Gastroesophageal sphincter (tissue), 4 donors: ENCODE measurements at regions not wholly inside any gene's neighbourhood (a gene's known extent, or its start where the extent isn't known, plus 50 kb on each side); places are given as distances from the start of the nearest gene placed in this dataset.

Experiments
- ATAC-seq: fragments of 150-250 bp; one replicate; pipeline ENCODE4 v1.9.1; 2016; ENCODE audit warnings: mild to moderate bottlenecking, moderate library complexity
- H3K27ac ChIP-seq, 4 donors: fragments of 200-600 bp; sonication (generic) in 3 of 4; 1 replicate in 3 of 4; 2 replicates in 1 of 4; pipeline ENCODE4 v1.5.1; 2016 to 2019
- H3K27me3 ChIP-seq: fragments of 200-600 bp; sonication (generic); one replicate; pipeline ENCODE4 v1.5.1; 2019
- H3K36me3 ChIP-seq, 2 donors: fragments of 200-600 bp; sonication (generic); one replicate each; pipeline ENCODE4 v1.5.1; 2019; ENCODE audit warnings: control low read depth in 1 of 2
- H3K4me1 ChIP-seq, 3 donors: fragments of 200-600 bp; sonication (generic); 1 replicate in 2 of 3; 2 replicates in 1 of 3; pipeline ENCODE4 v1.5.1; 2016 to 2019; ENCODE audit warnings: control low read depth in 2 of 3
- H3K4me3 ChIP-seq, 2 donors: fragments of 200-600 bp; sonication (generic); one replicate each; pipeline ENCODE4 v1.5.1; 2019; ENCODE audit warnings: mild to moderate bottlenecking in 1 of 2, moderate library complexity in 1 of 2
- H3K9me3 ChIP-seq, 3 donors: fragments of 200-600 bp; sonication (generic); one replicate each; pipeline ENCODE4 v1.5.1; 2017 to 2019; ENCODE audit warnings: control low read depth in 2 of 3
- EP300 ChIP-seq: sonication (generic); formaldehyde crosslinking; IDR thresholded peaks from one replicate; pipeline ENCODE4 v1.6.1; 2017; ENCODE audit warnings: antibody characterized with exemption, mild to moderate bottlenecking
- POLR2A ChIP-seq, 2 donors: fragments of 450-650 bp; IDR thresholded peaks; one replicate each; pipeline ENCODE4 v1.6.1; 2017; ENCODE audit warnings: antibody characterized with exemption in 2 of 2, mild to moderate bottlenecking in 2 of 2, moderate library complexity in 1 of 2
- POLR2AphosphoS5 ChIP-seq: sonication (generic); formaldehyde crosslinking; IDR thresholded peaks from one replicate; pipeline ENCODE4 v1.6.1; 2017; ENCODE audit warnings: antibody characterized with exemption
- whole genome bisulfite sequencing, 2 donors: methylation state at CpG; one replicate each; pipeline ENCODE4 v1.1.5; 2018; ENCODE audit warnings: low coverage in 1 of 2; 5-methylcytosine and 5-hydroxymethylcytosine counted together
- TF ChIP-seq, protein P1 (sequence below), 4 experiments: fragments of 200-600 bp in 2 of 4; fragments of 450-650 bp in 2 of 4; sonication (generic) in 1 of 4; IDR thresholded peaks; one replicate each; pipeline ENCODE4 v1.5.1; 2017 to 2019; ENCODE audit warnings: antibody characterized with exemption in 4 of 4, mild to moderate bottlenecking in 2 of 4, moderate library complexity in 2 of 4

DNA sequence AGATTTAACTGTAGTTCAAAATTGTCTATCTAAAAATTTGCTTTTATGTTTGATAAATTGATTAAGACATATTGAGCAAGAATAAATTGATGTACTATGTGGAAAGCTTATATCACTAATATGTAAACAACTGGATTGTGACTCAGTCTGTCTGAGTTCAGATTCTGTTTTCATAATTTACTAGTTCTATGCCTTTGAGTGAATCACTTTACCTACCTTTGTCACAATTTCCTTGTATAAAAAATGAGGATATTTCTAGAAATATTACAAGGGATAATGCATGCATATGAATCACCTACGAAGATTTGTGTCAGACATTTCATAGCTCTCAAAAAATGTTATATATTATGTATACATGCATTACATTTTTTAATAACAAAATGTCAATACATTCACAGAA, 245.1 kb upstream of the ZWINT start:
- WGBS, 2 donors = 73 to 75% methylated on average over 1 of the region's 1 CpG
- no peak for TF ChIP-seq POLR2AphosphoS5
- no peak for TF ChIP-seq POLR2A (IDR thresholded peaks at IDR 0.05)
- no peak for TF ChIP-seq EP300
- TF ChIP-seq, protein P1, sequence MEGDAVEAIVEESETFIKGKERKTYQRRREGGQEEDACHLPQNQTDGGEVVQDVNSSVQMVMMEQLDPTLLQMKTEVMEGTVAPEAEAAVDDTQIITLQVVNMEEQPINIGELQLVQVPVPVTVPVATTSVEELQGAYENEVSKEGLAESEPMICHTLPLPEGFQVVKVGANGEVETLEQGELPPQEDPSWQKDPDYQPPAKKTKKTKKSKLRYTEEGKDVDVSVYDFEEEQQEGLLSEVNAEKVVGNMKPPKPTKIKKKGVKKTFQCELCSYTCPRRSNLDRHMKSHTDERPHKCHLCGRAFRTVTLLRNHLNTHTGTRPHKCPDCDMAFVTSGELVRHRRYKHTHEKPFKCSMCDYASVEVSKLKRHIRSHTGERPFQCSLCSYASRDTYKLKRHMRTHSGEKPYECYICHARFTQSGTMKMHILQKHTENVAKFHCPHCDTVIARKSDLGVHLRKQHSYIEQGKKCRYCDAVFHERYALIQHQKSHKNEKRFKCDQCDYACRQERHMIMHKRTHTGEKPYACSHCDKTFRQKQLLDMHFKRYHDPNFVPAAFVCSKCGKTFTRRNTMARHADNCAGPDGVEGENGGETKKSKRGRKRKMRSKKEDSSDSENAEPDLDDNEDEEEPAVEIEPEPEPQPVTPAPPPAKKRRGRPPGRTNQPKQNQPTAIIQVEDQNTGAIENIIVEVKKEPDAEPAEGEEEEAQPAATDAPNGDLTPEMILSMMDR (IDR thresholded peaks at IDR 0.05) = no peak
- H3K4me3 ChIP-seq = no peak overlapping the region
- no peak for ATAC-seq
- no peak overlapping the region for H3K27ac ChIP-seq
- no peaks in the 10 kb centered on the region for H3K4me1 ChIP-seq
- H3K9me3 ChIP-seq = no peaks in the 10 kb centered on the region
- H3K27me3 ChIP-seq = no peaks in the 10 kb centered on the region
- no peaks in the 10 kb centered on the region for H3K36me3 ChIP-seq

DNA sequence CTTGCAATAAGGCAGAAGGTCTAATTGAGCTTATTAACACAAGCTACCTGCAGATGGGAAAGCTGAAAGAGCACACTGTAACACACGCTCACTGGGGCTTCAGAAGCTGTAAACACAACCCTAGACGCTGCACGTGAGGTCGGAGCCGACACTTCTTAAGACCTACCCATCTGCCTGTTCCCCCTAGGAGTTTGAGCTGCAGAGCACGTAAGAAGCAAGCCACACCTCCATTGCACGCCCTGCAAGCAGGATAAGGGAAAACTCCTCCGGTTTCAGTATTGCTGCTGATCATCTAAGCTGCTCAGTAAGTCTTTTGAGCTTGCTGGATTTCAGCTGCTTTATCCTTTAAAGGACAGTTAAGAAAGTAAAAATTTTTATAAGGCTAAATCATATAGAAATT, 244.0 kb upstream of the ZWINT start:
- H3K27me3 ChIP-seq = no peaks in the 10 kb centered on the region
- H3K9me3 ChIP-seq = no peaks in the 10 kb centered on the region
- H3K4me3 ChIP-seq = no peak overlapping the region
- H3K36me3 ChIP-seq = no peaks in the 10 kb centered on the region
- WGBS, 2 donors = 0 to 15% methylated on average over 3 to 8 of the region's 8 CpGs
- ATAC-seq = no peak
- no peaks in the 10 kb centered on the region for H3K4me1 ChIP-seq
- no peak overlapping the region for H3K27ac ChIP-seq
- TF ChIP-seq EP300 = no peak
- TF ChIP-seq POLR2AphosphoS5 = no peak
- TF ChIP-seq, protein P1 (IDR thresholded peaks at IDR 0.05) = no peak
- no peak for TF ChIP-seq POLR2A (IDR thresholded peaks at IDR 0.05)

DNA sequence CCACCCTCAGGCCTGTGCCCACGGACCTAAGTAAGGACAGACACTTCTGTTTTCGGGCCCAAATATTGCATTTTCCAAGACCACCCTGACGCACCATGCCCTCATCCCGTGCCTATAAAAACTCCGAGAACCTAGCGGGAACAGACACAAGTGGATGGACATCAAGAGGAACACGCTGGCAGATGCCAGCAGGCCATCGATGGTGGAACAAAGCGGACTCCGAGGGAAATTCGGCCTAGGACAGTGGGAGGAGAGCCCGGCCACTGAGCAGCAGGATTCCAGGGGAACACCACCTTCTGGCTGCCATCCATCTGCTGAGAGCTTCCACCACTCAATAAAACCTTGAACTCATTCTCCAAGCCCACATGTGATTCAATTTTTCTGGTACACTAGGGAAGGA, 243.6 kb upstream of the ZWINT start:
- H3K9me3 ChIP-seq = no peaks in the 10 kb centered on the region
- 80% methylated on average over 9 of the region's 12 CpGs; no CpG with 5 or more reads in 1 of the 2 donors for WGBS, 2 donors
- H3K4me1 ChIP-seq = no peaks in the 10 kb centered on the region
- ATAC-seq = no peak
- H3K36me3 ChIP-seq = no peaks in the 10 kb centered on the region
- H3K4me3 ChIP-seq = no peak overlapping the region
- TF ChIP-seq, protein P1 (IDR thresholded peaks at IDR 0.05) = no peak
- TF ChIP-seq POLR2A (IDR thresholded peaks at IDR 0.05) (no peak), EP300 (no peak), POLR2AphosphoS5 (no peak)
- H3K27me3 ChIP-seq = no peaks in the 10 kb centered on the region
- no peak overlapping the region for H3K27ac ChIP-seq

DNA sequence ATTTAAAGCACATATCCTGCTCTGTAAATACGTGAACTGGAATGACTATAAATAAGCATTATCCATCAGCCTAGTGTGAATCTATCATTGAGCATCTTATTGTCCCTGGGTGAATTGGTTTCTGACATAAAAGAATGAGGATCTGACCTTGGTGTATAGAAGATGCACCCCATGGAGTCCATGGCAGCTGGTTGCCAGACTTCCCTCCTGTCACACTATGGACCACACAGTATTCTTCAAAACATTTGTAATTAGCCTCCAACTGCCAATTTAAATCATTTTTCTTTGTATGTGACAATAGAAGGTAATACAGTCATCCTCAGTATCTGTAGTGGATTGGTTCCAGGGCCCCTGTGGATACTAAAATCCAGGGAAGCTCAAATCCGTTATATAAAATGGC, 238.1 kb upstream of the ZWINT start:
- ATAC-seq = no peak
- Histone ChIP-seq H3K9me3 (no peaks in the 10 kb centered on the region), H3K27me3 (no peaks in the 10 kb centered on the region), H3K4me1 (no peaks in the 10 kb centered on the region), H3K4me3 (no peak overlapping the region), H3K36me3 (no peaks in the 10 kb centered on the region), H3K27ac (no peak overlapping the region)
- WGBS, 2 donors = 66 to 69% methylated on average over 1 to 2 of the region's 2 CpGs
- TF ChIP-seq, protein P1 (IDR thresholded peaks at IDR 0.05) = no peak
- no peak for TF ChIP-seq POLR2AphosphoS5
- no peak for TF ChIP-seq POLR2A (IDR thresholded peaks at IDR 0.05)
- TF ChIP-seq EP300 = no peak

DNA sequence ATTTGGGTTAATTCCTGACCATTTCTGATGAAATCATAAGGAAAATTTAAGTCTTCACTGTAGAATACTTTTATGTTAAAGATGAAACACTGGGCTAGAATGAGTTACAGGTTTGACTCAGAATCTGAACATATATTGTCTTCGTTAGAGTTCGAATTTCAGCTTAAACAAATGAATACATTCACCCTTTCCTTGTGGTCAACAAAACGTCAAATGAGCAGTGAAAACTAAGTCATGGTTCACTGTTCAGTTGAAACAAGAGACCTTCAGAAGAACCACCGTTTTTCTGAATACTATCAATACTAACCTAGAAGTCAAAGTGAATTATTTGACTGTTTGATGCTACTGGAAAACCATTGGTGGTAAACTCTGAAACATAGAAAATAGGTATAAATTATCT, 235.2 kb upstream of the ZWINT start:
- no peaks in the 10 kb centered on the region for H3K4me1 ChIP-seq
- ATAC-seq = no peak
- no peaks in the 10 kb centered on the region for H3K9me3 ChIP-seq
- H3K4me3 ChIP-seq = no peak overlapping the region
- TF ChIP-seq EP300 (no peak), POLR2A (IDR thresholded peaks at IDR 0.05) (no peak), POLR2AphosphoS5 (no peak)
- TF ChIP-seq, protein P1 (IDR thresholded peaks at IDR 0.05) = no peak
- H3K27ac ChIP-seq = no peak overlapping the region
- H3K36me3 ChIP-seq = no peaks in the 10 kb centered on the region
- no peaks in the 10 kb centered on the region for H3K27me3 ChIP-seq
- 57 to 64% methylated on average over 4 of the region's 4 CpGs for WGBS, 2 donors
